Breast epithelium (tissue), 4 donors: ENCODE measurements at regions not wholly inside any gene's neighbourhood (a gene's known extent, or its start where the extent isn't known, plus 50 kb on each side); places are given as distances from the start of the nearest gene placed in this dataset.
A peak's percentile ranks its signal among the peaks of the same experiment; 100 is the strongest.

Source experiments
- DNase-seq, 2 donors: peaks; one replicate each; pipeline ENCODE4 v3.0.0-alpha.2; 2019; ENCODE audit warnings: low spot score in 2 of 2
- H3K27ac ChIP-seq, 2 donors: fragments of 200-600 bp; sonication (generic) in 1 of 2; one replicate each; pipeline ENCODE4 v1.5.1; 2016 to 2019; ENCODE audit warnings: mild to moderate bottlenecking in 1 of 2
- H3K27me3 ChIP-seq, 2 donors: fragments of 200-600 bp; sonication (generic) in 1 of 2; one replicate each; pipeline versions ENCODE4 v1.5.1 to v1.6.0; 2017 to 2019; ENCODE audit warnings: control low read depth in 1 of 2, mild to moderate bottlenecking in 1 of 2
- H3K36me3 ChIP-seq: fragments of 200-600 bp; one replicate; pipeline ENCODE4 v1.5.1; 2019
- H3K4me1 ChIP-seq, 2 donors: fragments of 200-600 bp; sonication (generic); one replicate each; pipeline ENCODE4 v1.5.1; 2016 to 2019; ENCODE audit warnings: control low read depth in 1 of 2
- H3K4me3 ChIP-seq, 3 donors: fragments of 200-600 bp; sonication (generic); 1 replicate in 2 of 3; 2 replicates in 1 of 3; pipeline ENCODE4 v1.5.1; 2016 to 2019; ENCODE audit warnings: mild to moderate bottlenecking in 3 of 3, moderate library complexity in 2 of 3
- H3K9me3 ChIP-seq, 2 donors: fragments of 200-600 bp; sonication (generic) in 1 of 2; one replicate each; pipeline ENCODE4 v1.5.1; 2016 to 2019; ENCODE audit warnings: control low read depth in 1 of 2
- POLR2A ChIP-seq: fragments of 450-650 bp; IDR thresholded peaks from one replicate; pipeline ENCODE4 v1.6.1; 2016; ENCODE audit warnings: antibody characterized with exemption, mild to moderate bottlenecking, moderate library complexity
- POLR2AphosphoS5 ChIP-seq, 3 donors: sonication (generic); formaldehyde crosslinking; IDR thresholded peaks; one replicate each; pipeline ENCODE4 v1.6.1; 2017; ENCODE audit warnings: antibody characterized with exemption in 3 of 3
- intact Hi-C: fragments of 100-400 bp; cut with DNase I; formaldehyde crosslinking; loops from one replicate; pipeline ENCODE4 v1.15.1; 2023; ENCODE audit warnings: low total_unique reads
- TF ChIP-seq, protein P1 (sequence below), 3 donors: fragments of 450-650 bp; IDR thresholded peaks; one replicate each; pipeline ENCODE4 v1.5.1; 2016 to 2017; ENCODE audit warnings: antibody characterized with exemption in 3 of 3, mild to moderate bottlenecking in 3 of 3, moderate library complexity in 3 of 3

DNA sequence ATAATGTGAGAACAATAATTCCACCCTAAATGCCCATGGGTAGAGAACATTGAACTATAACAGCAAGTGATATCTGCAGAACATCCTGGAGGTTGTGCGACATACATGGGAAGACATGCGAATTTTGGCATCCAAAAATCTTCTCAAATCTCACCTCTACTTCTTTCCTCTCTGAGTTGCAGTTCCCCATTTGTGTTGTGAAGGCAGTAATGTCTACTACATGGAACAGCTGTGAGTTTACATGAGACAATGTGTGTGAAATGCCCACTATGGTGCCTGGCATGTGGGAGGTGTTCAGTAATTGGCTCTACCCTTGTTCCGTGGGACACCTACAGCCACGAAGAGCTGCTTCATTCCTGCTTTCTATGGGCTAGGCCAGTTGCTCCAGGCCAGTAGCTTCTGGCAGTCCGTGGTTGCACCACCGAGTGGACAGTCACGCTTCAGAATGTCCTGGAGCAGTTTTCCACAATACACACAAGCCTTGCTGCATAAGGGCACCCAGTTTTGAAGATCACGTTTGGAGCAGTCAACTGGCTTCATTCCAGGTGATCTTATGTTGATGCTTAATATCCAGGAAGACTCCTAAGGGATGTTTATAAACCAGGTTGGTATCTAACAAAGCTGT is 297.7 kb downstream of the DEPDC1B start:
- no peak for TF ChIP-seq POLR2A
- no peak for TF ChIP-seq POLR2AphosphoS5 (IDR thresholded peaks at IDR 0.05)
- TF ChIP-seq, protein P1, sequence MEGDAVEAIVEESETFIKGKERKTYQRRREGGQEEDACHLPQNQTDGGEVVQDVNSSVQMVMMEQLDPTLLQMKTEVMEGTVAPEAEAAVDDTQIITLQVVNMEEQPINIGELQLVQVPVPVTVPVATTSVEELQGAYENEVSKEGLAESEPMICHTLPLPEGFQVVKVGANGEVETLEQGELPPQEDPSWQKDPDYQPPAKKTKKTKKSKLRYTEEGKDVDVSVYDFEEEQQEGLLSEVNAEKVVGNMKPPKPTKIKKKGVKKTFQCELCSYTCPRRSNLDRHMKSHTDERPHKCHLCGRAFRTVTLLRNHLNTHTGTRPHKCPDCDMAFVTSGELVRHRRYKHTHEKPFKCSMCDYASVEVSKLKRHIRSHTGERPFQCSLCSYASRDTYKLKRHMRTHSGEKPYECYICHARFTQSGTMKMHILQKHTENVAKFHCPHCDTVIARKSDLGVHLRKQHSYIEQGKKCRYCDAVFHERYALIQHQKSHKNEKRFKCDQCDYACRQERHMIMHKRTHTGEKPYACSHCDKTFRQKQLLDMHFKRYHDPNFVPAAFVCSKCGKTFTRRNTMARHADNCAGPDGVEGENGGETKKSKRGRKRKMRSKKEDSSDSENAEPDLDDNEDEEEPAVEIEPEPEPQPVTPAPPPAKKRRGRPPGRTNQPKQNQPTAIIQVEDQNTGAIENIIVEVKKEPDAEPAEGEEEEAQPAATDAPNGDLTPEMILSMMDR (IDR thresholded peaks at IDR 0.05): no peak
- Histone ChIP-seq H3K9me3 (no peaks in the 10 kb centered on the region), H3K4me1 (peaks cover 0 to 9% of the 10 kb centered on the region in 2 donors), H3K36me3 (no peaks in the 10 kb centered on the region), H3K4me3 (no peak overlapping the region), H3K27me3 (no peaks in the 10 kb centered on the region), H3K27ac (peak overlapping the region; percentile 64 to 69)
- intact Hi-C loops: no loop called here
- DNase-seq: no peak

DNA sequence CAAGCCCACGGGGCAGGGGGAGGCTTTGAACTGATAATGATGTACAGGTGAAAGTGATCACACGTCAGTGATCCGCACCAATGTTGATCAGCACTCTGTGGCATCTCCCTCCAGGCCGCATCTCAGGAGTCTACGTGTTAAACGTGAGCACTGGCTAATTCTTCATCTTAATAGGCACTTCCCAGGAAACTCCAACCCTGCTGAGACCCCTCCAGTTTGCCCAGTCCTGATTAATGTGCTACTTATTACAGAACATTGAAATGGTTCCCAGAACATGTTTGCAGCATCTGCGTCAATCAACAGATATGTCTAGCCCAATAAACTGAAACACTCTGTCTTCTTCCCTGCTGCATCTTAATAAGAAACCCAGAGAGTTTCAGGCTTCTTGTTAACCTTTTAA is 298.4 kb downstream of the DEPDC1B start:
- Histone ChIP-seq H3K27me3 (no peaks in the 10 kb centered on the region), H3K36me3 (no peaks in the 10 kb centered on the region), H3K9me3 (no peaks in the 10 kb centered on the region), H3K4me1 (peaks cover 0 to 9% of the 10 kb centered on the region in 2 donors), H3K4me3 (no peak overlapping the region), H3K27ac (no peak overlapping the region)
- intact Hi-C loops: no loop called here
- TF ChIP-seq POLR2A (no peak), POLR2AphosphoS5 (IDR thresholded peaks at IDR 0.05) (no peak)
- TF ChIP-seq, protein P1 (IDR thresholded peaks at IDR 0.05): no peak
- DNase-seq: no peak

DNA sequence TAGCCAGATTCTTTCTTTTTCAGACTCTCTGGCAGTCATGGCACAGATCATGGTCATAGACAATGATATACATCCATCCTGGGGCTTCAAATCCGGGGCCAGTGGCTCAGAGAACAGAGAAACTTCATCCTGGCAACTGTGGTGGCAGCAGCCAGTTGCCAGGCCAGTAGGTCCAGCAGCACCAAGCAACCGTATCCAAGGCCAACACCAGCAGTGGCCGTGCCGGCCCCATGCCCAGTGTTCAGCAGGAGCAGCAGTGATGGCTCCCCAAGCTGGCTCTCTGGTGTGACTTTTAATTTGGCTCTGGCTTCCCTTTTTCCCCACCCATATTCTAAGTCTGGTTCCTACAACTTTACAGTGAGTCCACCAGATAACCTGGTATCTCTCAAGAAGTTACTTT is 300.5 kb downstream of the DEPDC1B start:
- TF ChIP-seq POLR2A (no peak), POLR2AphosphoS5 (IDR thresholded peaks at IDR 0.05) (no peak)
- TF ChIP-seq, protein P1 (IDR thresholded peaks at IDR 0.05): no peak
- H3K36me3 ChIP-seq: no peaks in the 10 kb centered on the region
- no peaks in the 10 kb centered on the region for H3K9me3 ChIP-seq
- intact Hi-C loops: no loop called here
- no peaks in the 10 kb centered on the region for H3K27me3 ChIP-seq
- no peak overlapping the region for H3K27ac ChIP-seq
- no peak for DNase-seq
- peaks cover 0 to 9% of the 10 kb centered on the region in 2 donors for H3K4me1 ChIP-seq
- no peak overlapping the region for H3K4me3 ChIP-seq

DNA sequence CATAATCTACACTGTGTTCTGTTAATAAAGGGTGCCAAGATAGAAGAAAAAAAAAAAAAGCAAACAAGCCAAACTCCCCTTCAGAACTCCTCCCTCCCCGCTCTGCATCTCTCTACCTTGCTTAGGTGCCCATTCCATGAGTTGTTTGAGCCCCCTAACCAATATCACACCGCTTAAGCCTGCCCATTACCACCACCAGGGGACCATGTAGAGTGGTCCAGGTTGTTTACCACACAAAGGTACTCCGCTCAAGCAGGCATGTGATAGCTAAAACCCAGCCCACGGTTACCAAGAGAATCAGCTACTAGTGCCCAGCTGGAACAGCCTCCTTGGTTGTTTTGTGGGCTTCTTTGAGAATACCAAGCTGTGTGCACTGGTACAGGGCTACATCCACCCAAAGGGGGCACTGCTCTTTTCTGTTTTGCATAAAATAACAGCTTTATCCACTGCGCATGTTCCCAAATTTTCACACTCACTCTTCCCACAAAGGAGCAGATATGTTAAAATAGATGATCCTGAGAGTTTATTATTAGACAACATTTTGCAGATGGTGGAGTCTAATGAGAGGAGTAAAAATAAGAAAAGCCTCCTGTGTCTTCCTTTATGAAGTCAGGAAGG is 304.1 kb downstream of the DEPDC1B start:
- Histone ChIP-seq H3K4me1 (no peaks in the 10 kb centered on the region), H3K4me3 (no peak overlapping the region), H3K27ac (no peak overlapping the region), H3K27me3 (no peaks in the 10 kb centered on the region), H3K36me3 (no peaks in the 10 kb centered on the region), H3K9me3 (no peaks in the 10 kb centered on the region)
- TF ChIP-seq POLR2AphosphoS5 (IDR thresholded peaks at IDR 0.05): no peak
- TF ChIP-seq, protein P1 (IDR thresholded peaks at IDR 0.05): no peak
- TF ChIP-seq POLR2A: no peak
- intact Hi-C loops: no loop called here
- DNase-seq: no peak

DNA sequence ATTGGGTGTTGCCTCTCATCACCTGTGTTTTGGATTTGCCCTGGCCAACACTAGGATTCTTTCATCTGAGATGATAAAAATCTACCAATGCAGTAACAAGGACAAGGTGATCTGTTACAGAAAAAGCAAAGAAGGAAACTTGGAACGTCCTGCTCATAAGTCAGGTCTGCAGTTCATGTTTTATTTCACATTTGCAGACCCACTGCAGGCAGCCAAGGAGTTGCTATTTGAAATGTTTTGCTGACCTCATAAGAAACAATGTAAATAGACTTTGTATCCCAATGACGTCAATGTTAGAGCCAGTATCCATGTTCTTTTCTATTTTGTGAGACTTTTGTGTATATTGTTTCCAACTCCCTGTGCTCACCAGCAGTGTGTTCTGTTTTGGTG is 312.9 kb downstream of the DEPDC1B start:
- Histone ChIP-seq H3K9me3 (no peaks in the 10 kb centered on the region), H3K27me3 (no peaks in the 10 kb centered on the region), H3K36me3 (no peaks in the 10 kb centered on the region), H3K4me1 (no peaks in the 10 kb centered on the region), H3K27ac (no peak overlapping the region), H3K4me3 (no peak overlapping the region)
- intact Hi-C loops: no loop called here
- TF ChIP-seq POLR2AphosphoS5 (IDR thresholded peaks at IDR 0.05) (no peak), POLR2A (no peak)
- TF ChIP-seq, protein P1 (IDR thresholded peaks at IDR 0.05): no peak
- no peak for DNase-seq
